ENCODE measurements at regions not wholly inside any gene's neighbourhood (a gene's known extent, or its start where the extent isn't known, plus 50 kb on each side); places are given as distances from the start of the nearest gene placed in this dataset.

DNA sequence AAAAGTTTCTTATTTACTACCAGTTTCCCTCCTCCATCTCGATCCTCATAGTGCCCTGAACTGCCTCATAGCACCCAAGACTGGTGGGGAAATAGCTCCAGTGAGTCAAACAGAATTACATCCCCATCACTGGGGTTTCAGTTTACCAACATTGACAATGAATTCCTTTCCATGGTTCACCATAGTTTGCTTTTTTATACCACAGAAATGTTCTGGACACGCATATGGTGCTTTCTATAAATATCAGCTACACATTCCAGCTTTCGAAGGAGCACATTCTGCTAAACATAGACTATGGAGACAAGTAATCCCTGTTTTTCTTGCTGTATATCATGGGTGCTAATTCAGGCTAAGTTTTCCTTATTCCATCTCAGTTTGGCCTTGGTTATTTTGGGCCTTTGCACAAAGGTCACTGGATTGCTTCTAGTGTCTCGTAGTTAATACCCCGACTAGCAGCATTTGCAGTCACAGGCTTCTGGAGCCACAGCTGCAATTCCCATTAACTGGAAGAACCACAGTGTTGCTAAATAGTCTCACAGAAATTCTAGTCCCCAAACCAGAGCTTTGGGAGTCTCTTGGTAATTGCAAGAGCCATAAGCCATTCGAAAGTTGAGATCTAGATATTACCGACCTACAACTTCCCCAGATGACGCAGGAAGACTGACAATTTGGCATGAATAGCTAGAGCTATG lies 53.4 kb upstream of the TRPC3 start:
- TF ChIP-seq, protein P1, sequence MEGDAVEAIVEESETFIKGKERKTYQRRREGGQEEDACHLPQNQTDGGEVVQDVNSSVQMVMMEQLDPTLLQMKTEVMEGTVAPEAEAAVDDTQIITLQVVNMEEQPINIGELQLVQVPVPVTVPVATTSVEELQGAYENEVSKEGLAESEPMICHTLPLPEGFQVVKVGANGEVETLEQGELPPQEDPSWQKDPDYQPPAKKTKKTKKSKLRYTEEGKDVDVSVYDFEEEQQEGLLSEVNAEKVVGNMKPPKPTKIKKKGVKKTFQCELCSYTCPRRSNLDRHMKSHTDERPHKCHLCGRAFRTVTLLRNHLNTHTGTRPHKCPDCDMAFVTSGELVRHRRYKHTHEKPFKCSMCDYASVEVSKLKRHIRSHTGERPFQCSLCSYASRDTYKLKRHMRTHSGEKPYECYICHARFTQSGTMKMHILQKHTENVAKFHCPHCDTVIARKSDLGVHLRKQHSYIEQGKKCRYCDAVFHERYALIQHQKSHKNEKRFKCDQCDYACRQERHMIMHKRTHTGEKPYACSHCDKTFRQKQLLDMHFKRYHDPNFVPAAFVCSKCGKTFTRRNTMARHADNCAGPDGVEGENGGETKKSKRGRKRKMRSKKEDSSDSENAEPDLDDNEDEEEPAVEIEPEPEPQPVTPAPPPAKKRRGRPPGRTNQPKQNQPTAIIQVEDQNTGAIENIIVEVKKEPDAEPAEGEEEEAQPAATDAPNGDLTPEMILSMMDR (IDR thresholded peaks at IDR 0.05): no peak
- TF ChIP-seq POLR2A (IDR thresholded peaks at IDR 0.05; ENCODE audit: low read depth) (no peak), EP300 (IDR thresholded peaks at IDR 0.05) (no peak), POLR2AphosphoS5 (IDR thresholded peaks at IDR 0.05) (no peak)

Data from esophagus muscularis mucosa (tissue), 4 donors.